ENCODE measurements at regions not wholly inside any gene's neighbourhood (a gene's known extent, or its start where the extent isn't known, plus 50 kb on each side); places are given as distances from the start of the nearest gene placed in this dataset.

GRCh38 chr7:22040923-22041595 lies 95.4 kb upstream of the CDCA7L start:
- TF ChIP-seq EZH2 (IDR thresholded peaks at IDR 0.05; ENCODE audit: borderline replicate concordance), result no peak
- TF ChIP-seq, protein P1, sequence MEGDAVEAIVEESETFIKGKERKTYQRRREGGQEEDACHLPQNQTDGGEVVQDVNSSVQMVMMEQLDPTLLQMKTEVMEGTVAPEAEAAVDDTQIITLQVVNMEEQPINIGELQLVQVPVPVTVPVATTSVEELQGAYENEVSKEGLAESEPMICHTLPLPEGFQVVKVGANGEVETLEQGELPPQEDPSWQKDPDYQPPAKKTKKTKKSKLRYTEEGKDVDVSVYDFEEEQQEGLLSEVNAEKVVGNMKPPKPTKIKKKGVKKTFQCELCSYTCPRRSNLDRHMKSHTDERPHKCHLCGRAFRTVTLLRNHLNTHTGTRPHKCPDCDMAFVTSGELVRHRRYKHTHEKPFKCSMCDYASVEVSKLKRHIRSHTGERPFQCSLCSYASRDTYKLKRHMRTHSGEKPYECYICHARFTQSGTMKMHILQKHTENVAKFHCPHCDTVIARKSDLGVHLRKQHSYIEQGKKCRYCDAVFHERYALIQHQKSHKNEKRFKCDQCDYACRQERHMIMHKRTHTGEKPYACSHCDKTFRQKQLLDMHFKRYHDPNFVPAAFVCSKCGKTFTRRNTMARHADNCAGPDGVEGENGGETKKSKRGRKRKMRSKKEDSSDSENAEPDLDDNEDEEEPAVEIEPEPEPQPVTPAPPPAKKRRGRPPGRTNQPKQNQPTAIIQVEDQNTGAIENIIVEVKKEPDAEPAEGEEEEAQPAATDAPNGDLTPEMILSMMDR (IDR thresholded peaks at IDR 0.05; ENCODE audit: poor library complexity), result no peak

Measured in hepatocyte (in vitro differentiated cells).